OCI-LY7 (cell line): ENCODE measurements at regions not wholly inside any gene's neighbourhood (a gene's known extent, or its start where the extent isn't known, plus 50 kb on each side); places are given as distances from the start of the nearest gene placed in this dataset.
"Not testable (repeated sequence)": the region's sequence is repeated elsewhere in the genome, so short reads cannot be mapped to it uniquely, and the experiment has no call there.

ENCODE experiments used
- BruUV-seq: library from RNA; stranded (reverse); fragments of 400-500 nt; replicated peaks from 2 replicates; lab custom pipeline; 2021; lab: Mats Ljungman, UMichigan
- CTCF ChIA-PET: fragments of 300-600 bp; sonication (Branson Sonifier 250); formaldehyde crosslinking; loops from one replicate; lab custom pipeline; 2022; ENCODE audit warnings: antibody characterized with exemption; ENCODE audit not compliant: unreplicated experiment; lab: Charles Lee
- POLR2A ChIA-PET: fragments of 300-600 bp; sonication (Branson Sonifier 250); formaldehyde crosslinking; loops from one replicate; lab custom pipeline; 2022; ENCODE audit warnings: antibody characterized with exemption; lab: Charles Lee
- DNase-seq: peaks from one replicate; pipeline ENCODE4 v3.0.0-alpha.2; 2015; ENCODE audit warnings: low spot score
- H2AFZ ChIP-seq: fragments of 200-600 bp; sonication (generic), shearing (Covaris generic); 2 replicates; pipeline ENCODE4 v1.6.1; 2014; ENCODE audit warnings: mild to moderate bottlenecking, antibody characterized with exemption, low read length, moderate library complexity
- H3K27ac ChIP-seq: fragments of 200-600 bp; sonication (generic); 2 replicates; pipeline ENCODE4 v1.5.1; 2014; ENCODE audit warnings: mixed run types, low read depth, mild to moderate bottlenecking, moderate library complexity, low read length, inconsistent platforms; ENCODE audit not compliant: poor library complexity, severe bottlenecking
- H3K36me3 ChIP-seq: fragments of 200-600 bp; sonication (generic); 2 replicates; pipeline ENCODE4 v1.6.1; 2014; ENCODE audit warnings: mild to moderate bottlenecking, antibody characterized with exemption, low read length, moderate library complexity, mixed read lengths; ENCODE audit not compliant: insufficient read depth
- H3K4me1 ChIP-seq: fragments of 200-600 bp; sonication (generic); 2 replicates; pipeline ENCODE4 v1.5.1; 2014; ENCODE audit warnings: mild to moderate bottlenecking, low read length; ENCODE audit not compliant: insufficient read depth, poor library complexity, severe bottlenecking
- H3K4me2 ChIP-seq: fragments of 200-600 bp; sonication (generic); 2 replicates; pipeline ENCODE4 v1.6.1; 2014; ENCODE audit warnings: mild to moderate bottlenecking, low read length
- H3K4me3 ChIP-seq: fragments of 200-600 bp; sonication (generic); 2 replicates; pipeline ENCODE4 v1.5.1; 2014; ENCODE audit warnings: mild to moderate bottlenecking, low read depth, low read length; ENCODE audit not compliant: poor library complexity, severe bottlenecking
- H3K79me2 ChIP-seq: fragments of 200-600 bp; sonication (generic); 2 replicates; pipeline ENCODE4 v1.6.1; 2016; ENCODE audit warnings: low read depth, mild to moderate bottlenecking, low read length, moderate library complexity, mixed read lengths; ENCODE audit not compliant: insufficient read depth
- H3K9me2 ChIP-seq: fragments of 200-600 bp; sonication (generic); 2 replicates; pipeline ENCODE4 v1.6.1; 2016; ENCODE audit warnings: mild to moderate bottlenecking, low read length, mixed read lengths; ENCODE audit not compliant: insufficient read depth
- H3K9me3 ChIP-seq: fragments of 200-600 bp; sonication (generic); 2 replicates; pipeline ENCODE4 v1.6.1; 2014; ENCODE audit warnings: mild to moderate bottlenecking, mixed run types, low read length, mixed read lengths
- H4K20me1 ChIP-seq: fragments of 200-600 bp; sonication (generic); 2 replicates; pipeline ENCODE4 v1.6.1; 2014; ENCODE audit warnings: mild to moderate bottlenecking, antibody characterized with exemption, low read length, moderate library complexity, mixed read lengths; ENCODE audit not compliant: insufficient read depth
- intact Hi-C: fragments of 100-400 bp; cut with micrococcal nuclease; formaldehyde crosslinking; loops from one replicate; pipeline ENCODE4 v1.10.0; 2022; ENCODE audit not compliant: unreplicated experiment

DNA sequence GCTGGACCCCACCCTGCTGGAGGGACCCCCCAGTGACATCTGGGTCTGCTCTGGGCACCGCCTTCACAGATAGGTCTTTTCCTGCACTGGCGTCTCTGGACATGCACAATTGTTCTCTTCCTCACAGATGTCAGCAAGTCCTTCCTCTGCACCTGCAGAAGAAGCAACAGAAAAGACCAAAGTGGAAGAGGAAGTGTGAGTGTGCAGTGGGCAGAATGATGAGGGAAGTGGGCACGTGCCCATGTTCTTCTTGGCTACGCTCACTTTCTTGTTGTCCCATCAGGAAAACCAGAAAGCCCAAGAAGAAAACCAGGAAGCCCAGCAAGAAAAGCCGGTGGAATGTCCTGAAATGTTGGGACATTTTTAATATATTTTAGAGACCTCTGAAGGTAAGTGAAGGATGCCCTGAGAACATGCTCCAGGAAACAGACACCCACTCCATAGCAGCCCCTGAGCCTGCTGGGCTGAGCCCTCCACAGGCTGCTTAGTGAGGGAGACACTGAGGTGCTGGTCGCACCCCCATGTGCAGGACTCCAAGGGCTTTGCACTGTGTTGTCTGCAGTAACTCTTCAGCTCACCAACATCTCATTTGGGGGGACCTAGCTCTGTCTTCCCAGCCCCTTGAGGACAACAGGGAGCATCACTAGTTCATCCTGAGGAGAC is 124.4 kb upstream of the SIMC1 start:
- intact Hi-C loops, H3K27ac ChIP-seq, BruUV-seq, DNase-seq, POLR2A ChIA-PET, H3K4me2 ChIP-seq, H3K9me3 ChIP-seq, H4K20me1 ChIP-seq, H3K4me1 ChIP-seq, H2AFZ ChIP-seq, H3K36me3 ChIP-seq, H3K79me2 ChIP-seq, H3K9me2 ChIP-seq, H3K4me3 ChIP-seq, CTCF ChIA-PET: not testable (repeated sequence)

DNA sequence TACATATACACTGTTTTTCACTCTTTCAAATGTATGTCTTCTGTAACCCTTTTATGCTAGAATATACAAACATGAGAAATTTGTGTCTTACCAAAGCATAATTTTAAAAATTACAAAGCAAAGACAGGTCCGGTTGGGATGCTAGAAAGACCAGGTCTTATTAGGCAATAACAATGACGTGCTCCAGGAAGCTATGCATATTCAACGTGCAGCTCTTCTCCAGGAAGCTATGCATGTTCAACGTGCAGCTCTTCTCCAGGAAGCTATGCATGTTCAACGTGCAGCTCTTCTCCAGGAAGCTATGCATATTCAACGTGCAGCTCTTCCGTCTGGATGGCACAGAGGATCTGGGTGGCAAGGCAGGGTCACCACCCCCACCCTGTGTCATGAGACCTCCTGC is 123.4 kb upstream of the SIMC1 start:
- DNase-seq, POLR2A ChIA-PET, H3K4me3 ChIP-seq, H3K27ac ChIP-seq, H3K9me3 ChIP-seq, H3K4me1 ChIP-seq, H4K20me1 ChIP-seq, H3K36me3 ChIP-seq, H2AFZ ChIP-seq, intact Hi-C loops, H3K79me2 ChIP-seq, BruUV-seq, CTCF ChIA-PET, H3K4me2 ChIP-seq, H3K9me2 ChIP-seq: not testable (repeated sequence)

GRCh38 chr5:176117699-176118238 is 120.5 kb upstream of the SIMC1 start:
- H4K20me1 ChIP-seq, BruUV-seq, H3K36me3 ChIP-seq, CTCF ChIA-PET, intact Hi-C loops, POLR2A ChIA-PET, H3K4me2 ChIP-seq, H3K79me2 ChIP-seq, H3K27ac ChIP-seq, H3K4me1 ChIP-seq, DNase-seq, H3K4me3 ChIP-seq, H3K9me2 ChIP-seq, H3K9me3 ChIP-seq, H2AFZ ChIP-seq: not testable (repeated sequence)

DNA sequence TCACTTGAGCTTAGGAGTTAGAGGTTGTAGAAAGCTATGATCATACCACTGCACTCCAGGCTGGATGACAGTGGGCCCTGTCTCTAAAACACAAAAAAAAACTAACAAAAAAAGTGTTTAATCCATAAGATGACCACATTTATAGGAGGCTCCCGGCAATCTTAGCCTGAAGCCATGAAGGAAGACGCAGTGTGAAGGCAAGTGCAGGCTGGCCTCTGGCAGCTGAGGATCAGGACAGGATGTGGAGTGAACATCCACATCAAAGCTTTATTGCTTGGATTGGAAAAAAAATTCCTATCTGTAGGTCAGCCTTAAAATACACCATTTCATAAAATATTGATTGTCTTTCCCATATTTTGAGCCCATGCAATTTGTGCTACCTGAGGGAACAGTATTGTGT is 115.9 kb upstream of the SIMC1 start:
- BruUV-seq, CTCF ChIA-PET, POLR2A ChIA-PET, H3K4me2 ChIP-seq, H3K27ac ChIP-seq, H3K36me3 ChIP-seq, H4K20me1 ChIP-seq, H3K79me2 ChIP-seq, DNase-seq, intact Hi-C loops, H3K4me1 ChIP-seq, H3K9me3 ChIP-seq, H3K9me2 ChIP-seq, H2AFZ ChIP-seq, H3K4me3 ChIP-seq: not testable (repeated sequence)

- H3K27ac ChIP-seq, H4K20me1 ChIP-seq, intact Hi-C loops, POLR2A ChIA-PET, H3K9me3 ChIP-seq, H3K79me2 ChIP-seq, BruUV-seq, DNase-seq, H2AFZ ChIP-seq, H3K36me3 ChIP-seq, H3K4me2 ChIP-seq, H3K4me3 ChIP-seq, H3K9me2 ChIP-seq, CTCF ChIA-PET, H3K4me1 ChIP-seq: not testable (repeated sequence)
These were observed 114.1 kb upstream of the SIMC1 start for GRCh38 chr5:176124120-176124519.
